K562 (cell line): ENCODE measurements at regions not wholly inside any gene's neighbourhood (a gene's known extent, or its start where the extent isn't known, plus 50 kb on each side); places are given as distances from the start of the nearest gene placed in this dataset.

Experiments
- CBX5 ChIP-seq: IDR thresholded peaks from 2 replicates; pipeline ENCODE4 v1.6.1; 2014; ENCODE audit warnings: low read depth, borderline replicate concordance
- CC2D1A ChIP-seq: fragments of 450-650 bp; IDR thresholded peaks from 2 replicates; pipeline ENCODE4 v1.6.1; 2017; ENCODE audit warnings: mild to moderate bottlenecking
- CTBP1 ChIP-seq: fragments of 450-650 bp; IDR thresholded peaks from 2 replicates; pipeline ENCODE4 v1.6.1; 2016; ENCODE audit warnings: borderline replicate concordance
- GABPA ChIP-seq: fragments of 200-800 bp; sonication (Bioruptor generic); conservative IDR thresholded peaks from 2 replicates; pipeline ENCODE4 v1.6.1; 2016; ENCODE audit warnings: low read depth, missing genetic modification characterization, missing compliant biosample characterization
- GTF3C2 ChIP-seq: IDR thresholded peaks from 3 replicates; pipeline ENCODE4 v1.6.1; 2011; ENCODE audit warnings: borderline replicate concordance, mild to moderate bottlenecking, moderate library complexity; ENCODE audit not compliant: insufficient read length; ENCODE audit errors: extremely low read depth
- MAX ChIP-seq: sonication (generic); formaldehyde crosslinking; IDR thresholded peaks from 2 replicates; pipeline ENCODE4 v1.9.0; 2022; ENCODE audit warnings: mild to moderate bottlenecking, missing genetic modification reagents
- MIER1 ChIP-seq: fragments of 450-650 bp; IDR thresholded peaks from 2 replicates; pipeline ENCODE4 v1.6.1; 2016; ENCODE audit warnings: antibody characterized with exemption, mild to moderate bottlenecking, low read depth
- NR2F6 ChIP-seq: fragments of 450-650 bp; formaldehyde crosslinking; IDR thresholded peaks from 2 replicates; pipeline ENCODE4 v1.4.0; 2020; ENCODE audit warnings: mild to moderate bottlenecking
- POLR2A ChIP-seq: fragments of 450-650 bp; conservative IDR thresholded peaks from 2 replicates; pipeline ENCODE4 v1.6.1; 2016
- RNF219 ChIP-seq: fragments of 250-450 bp; sonication (Bioruptor Pico); IDR thresholded peaks from 2 replicates; pipeline ENCODE4 v1.5.0; 2022; ENCODE audit warnings: mild to moderate bottlenecking
- SOX6 ChIP-seq: fragments of 450-650 bp; IDR thresholded peaks from 2 replicates; pipeline ENCODE4 v1.6.1; 2014; ENCODE audit warnings: mild to moderate bottlenecking
- TRIM25 ChIP-seq: fragments of 450-650 bp; IDR thresholded peaks from 2 replicates; pipeline ENCODE4 v1.7.0; 2016; ENCODE audit warnings: borderline replicate concordance
- USF2 ChIP-seq: sonication (generic); formaldehyde crosslinking; IDR thresholded peaks from 2 replicates; pipeline ENCODE4 v1.5.0; 2020; ENCODE audit warnings: missing genetic modification reagents
- ZSCAN32 ChIP-seq: fragments of 450-650 bp; formaldehyde crosslinking; IDR thresholded peaks from 2 replicates; pipeline ENCODE4 v1.4.0; 2020; ENCODE audit warnings: mild to moderate bottlenecking, moderate library complexity

GRCh38 chrX:7580127-7580526, 262.8 kb upstream of the VCX start (continued):
- TF ChIP-seq GTF3C2 = no peak
- no peak for TF ChIP-seq RNF219 (CRISPR knock-in tag)
- no peak for TF ChIP-seq CC2D1A
- TF ChIP-seq CTBP1 = no peak
- TF ChIP-seq MAX (CRISPR knock-in tag) = no peak
- no peak for TF ChIP-seq POLR2A
- no peak for TF ChIP-seq SOX6
- no peak for TF ChIP-seq NR2F6
- no peak for TF ChIP-seq GABPA (tag)
- no peak for TF ChIP-seq MIER1
- no peak for TF ChIP-seq CBX5
- TF ChIP-seq TRIM25 = no peak
- TF ChIP-seq ZSCAN32 (CRISPR knock-in tag) = no peak
- no peak for TF ChIP-seq USF2 (CRISPR knock-in tag)
